GM18909 (cell line): ENCODE measurements at regions not wholly inside any gene's neighbourhood (a gene's known extent, or its start where the extent isn't known, plus 50 kb on each side); places are given as distances from the start of the nearest gene placed in this dataset.
"Not testable (repeated sequence)": the region's sequence is repeated elsewhere in the genome, so short reads cannot be mapped to it uniquely, and the experiment has no call there.

Experiments
- ATAC-seq: cut with Tn5 transposase; IDR thresholded peaks from one replicate; pipeline ENCODE4 v1.9.1; 2021; ENCODE audit warnings: mild to moderate bottlenecking; ENCODE audit not compliant: unreplicated experiment, poor library complexity

DNA sequence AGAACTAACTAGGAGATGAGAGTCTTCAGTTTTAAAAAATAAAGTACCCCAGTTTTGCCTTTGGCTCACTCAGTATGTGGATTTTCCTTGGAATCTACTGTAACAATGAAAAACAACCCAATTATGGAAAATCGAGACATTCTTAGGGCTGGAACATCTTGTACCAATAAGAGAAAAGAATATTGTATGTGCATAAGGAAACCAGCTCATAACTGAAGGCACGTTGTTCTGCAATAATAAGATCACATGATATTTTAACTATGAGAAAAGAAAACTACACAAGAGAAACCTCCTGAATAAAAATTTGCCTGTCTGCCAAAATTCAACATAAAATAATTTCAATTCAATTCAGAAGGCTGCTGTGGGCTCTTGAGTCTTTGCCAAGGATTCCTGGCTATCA lies 261.8 kb upstream of the EDNRA start:
- ATAC-seq, result no peak

DNA sequence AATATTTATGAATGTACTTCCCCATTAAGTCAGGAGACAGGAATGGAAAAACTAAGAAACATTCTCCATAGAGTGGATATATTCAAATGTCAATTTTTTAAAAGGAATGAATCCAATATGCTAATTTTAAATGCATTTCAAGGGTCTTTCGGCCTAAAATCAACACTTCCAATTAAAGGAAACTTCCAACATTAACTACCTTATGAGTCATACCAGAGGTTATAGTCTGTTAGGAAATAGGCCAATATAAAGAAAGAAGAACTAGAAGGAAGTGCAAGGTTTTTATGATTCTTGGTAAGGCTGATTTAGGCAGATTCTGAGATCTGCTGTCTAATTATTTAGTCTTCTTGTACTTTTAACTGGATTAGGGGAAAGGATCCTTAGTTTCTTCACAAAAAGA lies 260.1 kb upstream of the EDNRA start:
- no peak for ATAC-seq

DNA sequence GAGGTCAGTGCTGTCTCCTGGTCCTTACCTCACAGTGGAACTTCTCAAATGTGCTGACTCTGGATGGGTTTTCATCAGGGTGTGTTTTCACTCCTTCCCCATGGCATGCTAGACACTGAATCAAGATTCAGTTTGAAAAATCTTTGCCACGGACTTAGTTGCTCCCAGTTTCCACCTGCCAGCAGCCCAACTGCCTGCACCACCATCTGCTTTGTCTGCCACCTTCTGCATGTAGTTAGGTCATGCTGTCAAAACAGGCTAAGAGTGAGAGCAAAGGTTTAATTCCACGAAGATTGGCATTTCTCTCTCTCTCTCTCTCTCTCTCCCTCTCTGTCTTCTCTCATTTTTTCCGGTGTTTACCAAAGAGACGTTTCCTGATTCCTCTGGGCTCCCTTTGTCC lies 258.0 kb upstream of the EDNRA start:
- ATAC-seq, result no peak

DNA sequence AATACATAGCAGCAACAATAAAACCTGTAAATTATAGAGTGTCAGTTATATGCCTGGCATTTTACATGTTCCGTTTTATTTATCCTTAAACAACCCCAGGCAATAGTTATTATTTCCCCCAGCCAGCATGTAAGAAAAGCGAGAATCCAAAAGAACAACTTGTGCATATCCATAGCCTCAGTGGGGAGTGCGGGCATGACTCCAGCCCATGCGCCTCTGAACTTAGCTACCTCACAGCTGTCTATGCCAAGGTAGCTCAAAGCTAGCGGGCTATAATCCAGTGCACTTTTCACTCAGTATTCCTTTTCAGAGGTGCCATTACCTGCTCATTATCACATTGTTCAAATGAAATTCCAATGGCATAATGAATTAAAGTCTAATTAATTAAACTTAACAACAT lies 257.3 kb upstream of the EDNRA start:
- no peak for ATAC-seq

DNA sequence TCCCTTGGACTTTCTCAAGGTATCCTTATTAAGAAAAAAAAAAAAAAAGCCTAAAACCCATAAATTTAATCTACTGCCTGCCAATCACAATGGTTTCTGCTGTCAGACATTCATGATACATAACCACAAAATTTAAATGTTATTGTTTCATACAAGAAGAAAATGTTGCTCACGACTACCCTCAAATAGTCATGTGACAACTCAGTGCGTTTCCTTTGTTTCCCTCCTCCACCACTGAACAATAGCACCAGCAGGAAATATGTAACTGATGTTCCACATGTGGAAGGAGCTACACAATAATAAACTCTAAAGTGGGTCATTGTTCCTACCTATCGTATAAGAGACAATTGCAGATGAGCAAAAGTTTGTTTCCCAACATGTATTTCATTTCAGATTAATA lies 244.1 kb upstream of the EDNRA start:
- no peak for ATAC-seq

DNA sequence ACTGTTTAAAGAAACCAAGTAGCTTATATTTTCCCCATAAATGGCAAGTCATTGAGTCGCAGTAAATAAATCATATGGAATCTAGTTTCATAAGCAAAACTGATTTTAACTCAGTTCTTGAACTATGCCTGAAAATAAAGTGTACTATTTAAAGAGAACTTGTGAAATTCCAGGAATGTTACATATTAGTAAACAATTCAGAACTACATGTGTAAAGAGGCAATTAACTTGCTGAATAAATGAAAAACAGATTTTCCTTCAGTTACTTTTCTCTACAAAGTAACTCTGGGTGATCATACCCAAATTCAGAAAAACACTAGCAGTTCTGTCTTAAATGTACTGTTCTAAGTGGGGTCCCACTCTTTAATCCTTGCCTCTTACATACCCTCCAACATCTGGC lies 236.1 kb upstream of the EDNRA start:
- ATAC-seq, result no peak

DNA sequence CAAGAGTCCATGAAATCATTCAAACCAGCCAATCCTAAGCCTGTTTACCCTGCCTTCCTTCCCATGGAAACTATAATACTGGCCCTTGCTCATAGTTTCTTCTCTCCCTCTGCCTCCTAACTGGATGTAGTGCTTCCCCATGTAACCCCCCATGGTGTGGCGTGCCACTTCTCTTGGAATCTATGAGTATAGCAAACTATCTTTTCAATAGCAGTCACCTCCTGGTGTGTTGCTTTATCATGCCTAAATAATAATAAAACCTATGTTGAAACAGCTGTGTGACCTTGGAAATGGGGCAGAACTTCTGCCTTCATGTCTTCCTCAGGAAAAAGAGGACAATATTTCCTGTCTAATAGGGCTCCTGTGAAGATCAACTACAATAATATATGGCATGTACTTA lies 234.8 kb upstream of the EDNRA start:
- no peak for ATAC-seq

DNA sequence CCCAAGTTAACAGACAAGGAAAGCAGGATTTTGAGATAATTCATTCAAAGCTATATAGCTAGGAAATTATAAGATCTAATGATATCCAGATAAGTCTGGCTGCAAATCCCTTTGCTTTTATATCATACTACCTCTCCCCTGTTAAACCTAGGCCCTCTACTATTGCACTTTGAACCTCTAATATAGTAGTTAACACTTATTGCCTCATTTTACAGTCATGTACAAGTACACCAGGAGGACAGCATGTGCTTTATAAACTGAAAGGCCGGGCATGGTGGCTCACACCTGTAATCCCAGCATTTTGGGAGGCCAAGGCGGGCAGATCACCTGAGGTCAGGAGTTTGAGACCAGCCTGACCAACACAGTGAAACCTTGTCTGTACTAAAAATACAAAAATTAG lies 234.4 kb upstream of the EDNRA start:
- ATAC-seq, result not testable (repeated sequence)

DNA sequence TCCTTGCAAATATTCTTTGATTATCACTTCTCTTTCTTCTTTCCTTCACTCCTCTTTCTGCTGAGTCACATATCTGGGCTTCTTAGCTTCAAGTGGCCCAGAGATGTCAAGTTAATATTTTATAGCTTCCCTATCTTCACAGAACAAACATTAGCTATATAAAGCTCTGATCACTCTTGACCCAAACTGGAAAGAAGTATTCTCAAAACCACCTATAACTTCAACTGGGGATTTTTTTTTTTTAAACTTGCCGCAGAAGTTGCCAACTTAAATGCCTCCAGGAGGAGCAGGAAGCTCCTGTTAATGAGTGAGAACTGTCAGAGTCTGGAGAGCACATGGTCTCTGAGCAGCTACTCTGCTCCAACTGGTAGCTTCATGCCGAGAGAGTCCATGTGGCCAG lies 233.3 kb upstream of the EDNRA start:
- no peak for ATAC-seq

DNA sequence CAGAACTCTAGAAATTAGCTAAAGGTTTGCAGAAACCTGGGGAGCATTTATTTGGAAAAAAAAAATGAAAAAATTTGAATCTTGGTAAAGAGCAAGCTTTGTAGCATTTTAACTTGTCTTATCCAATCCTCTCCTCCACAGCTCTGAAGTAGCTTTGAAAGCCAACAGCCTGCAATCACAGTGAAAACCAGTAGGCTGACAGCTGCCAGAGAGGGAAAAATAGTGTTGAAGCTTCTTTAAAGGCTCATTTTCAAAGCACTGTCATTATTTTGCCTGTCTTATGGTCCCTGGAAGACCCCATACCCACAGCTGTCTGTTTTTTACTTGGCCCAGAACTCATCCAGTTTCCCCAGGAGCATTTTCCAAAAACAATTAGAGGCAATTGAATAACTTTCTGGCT lies 230.8 kb upstream of the EDNRA start:
- no peak for ATAC-seq

DNA sequence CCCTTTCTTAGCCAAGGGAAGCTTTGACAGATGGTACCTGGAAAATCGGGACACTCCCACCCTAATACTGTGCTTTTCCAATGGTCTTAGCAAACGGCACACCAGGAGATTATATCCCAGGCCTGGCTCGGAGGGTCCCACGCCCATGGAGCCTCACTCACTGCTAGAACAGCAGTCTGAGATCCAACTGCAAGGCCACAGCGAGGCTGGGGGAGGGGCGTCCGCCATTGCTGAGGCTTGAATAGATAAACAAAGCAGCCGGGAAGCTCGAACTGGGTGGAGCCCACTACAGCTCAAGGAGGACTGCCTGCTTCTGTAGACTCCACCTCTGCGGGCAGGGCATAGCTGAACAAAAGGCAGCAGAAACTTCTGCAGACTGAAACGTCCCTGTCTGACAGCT lies 225.6 kb upstream of the EDNRA start:
- ATAC-seq, result not testable (repeated sequence)

DNA sequence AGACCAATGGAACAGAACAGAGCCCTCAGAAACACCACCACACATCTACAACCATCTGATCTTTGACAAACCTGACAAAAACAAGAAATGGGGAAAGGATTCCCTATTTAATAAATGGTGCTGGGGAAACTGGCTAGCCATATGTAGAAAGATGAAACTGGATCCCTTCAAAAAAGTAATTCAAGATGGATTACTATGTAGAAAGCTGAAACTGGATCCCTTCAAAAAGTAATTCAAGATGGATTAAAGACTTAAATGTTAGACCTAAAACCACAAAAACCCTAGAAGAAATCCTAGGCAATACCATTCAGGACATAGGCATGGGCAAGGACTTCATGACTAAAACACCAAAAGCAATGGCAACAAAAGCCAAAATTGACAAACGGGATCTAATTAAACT lies 221.6 kb upstream of the EDNRA start:
- not testable (repeated sequence) for ATAC-seq

DNA sequence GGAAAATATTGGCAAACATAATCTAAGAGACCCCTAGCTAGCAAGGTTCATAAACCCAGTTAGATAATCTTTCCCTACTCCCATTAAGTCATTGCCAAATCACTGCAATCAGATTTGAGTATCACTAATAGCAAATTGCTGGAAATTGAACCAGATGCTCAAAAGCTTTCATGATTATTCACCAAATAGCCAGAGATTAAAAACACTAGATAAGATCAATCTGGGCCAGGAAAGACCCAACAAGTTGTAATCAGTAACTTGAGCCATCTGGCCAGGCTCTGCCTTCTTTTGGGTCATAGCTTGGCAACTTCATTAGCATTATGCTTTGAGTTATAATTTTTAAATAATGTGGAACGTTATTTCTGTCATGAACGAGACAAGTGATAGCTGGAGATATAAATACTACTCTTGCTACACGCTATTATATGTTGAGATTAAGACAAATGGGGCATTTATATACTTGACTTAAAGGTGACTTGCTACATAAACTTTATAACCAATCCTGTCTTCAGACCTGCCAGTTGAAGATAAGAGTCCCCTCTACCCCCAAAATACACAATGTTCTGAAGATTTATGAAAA lies 196.6 kb upstream of the EDNRA start:
- no peak for ATAC-seq

DNA sequence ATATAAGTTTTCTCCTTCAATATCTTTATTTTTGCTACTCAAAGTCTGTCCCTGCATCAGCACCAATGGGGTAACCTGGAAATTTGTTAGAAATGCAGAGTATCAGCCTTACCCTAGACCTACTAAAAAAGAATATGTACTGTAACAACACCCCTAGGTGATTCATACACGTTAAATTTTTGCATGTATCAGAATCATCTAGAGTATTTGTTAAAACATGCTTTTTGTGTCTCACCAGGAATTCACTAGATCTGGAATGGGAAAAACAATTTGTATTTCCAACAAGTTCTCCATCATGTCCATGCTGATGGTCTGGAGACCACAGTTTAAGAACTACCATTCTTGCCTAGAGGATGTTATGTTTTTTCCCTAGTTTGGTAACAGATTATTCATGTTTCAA lies 196.0 kb upstream of the EDNRA start:
- no peak for ATAC-seq

DNA sequence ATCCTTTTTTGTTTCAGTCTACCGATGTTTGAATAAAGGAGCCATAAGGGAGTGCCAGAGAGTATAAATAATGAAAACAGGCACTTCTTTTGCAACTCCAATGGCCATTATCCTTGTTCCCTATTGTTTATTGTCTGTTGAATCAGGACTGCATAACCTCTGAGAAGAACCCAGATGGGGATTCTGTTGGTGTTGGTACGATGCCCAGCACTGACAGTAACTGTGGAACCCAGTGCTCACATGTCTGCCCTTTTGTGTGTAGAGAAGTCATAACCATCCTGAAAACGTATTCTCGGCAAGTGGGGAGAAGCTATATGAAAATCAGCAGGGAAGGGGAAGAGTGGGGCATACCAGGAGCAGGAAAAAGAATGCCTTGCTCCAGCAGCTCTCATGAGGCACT lies 195.1 kb upstream of the EDNRA start:
- no peak for ATAC-seq

DNA sequence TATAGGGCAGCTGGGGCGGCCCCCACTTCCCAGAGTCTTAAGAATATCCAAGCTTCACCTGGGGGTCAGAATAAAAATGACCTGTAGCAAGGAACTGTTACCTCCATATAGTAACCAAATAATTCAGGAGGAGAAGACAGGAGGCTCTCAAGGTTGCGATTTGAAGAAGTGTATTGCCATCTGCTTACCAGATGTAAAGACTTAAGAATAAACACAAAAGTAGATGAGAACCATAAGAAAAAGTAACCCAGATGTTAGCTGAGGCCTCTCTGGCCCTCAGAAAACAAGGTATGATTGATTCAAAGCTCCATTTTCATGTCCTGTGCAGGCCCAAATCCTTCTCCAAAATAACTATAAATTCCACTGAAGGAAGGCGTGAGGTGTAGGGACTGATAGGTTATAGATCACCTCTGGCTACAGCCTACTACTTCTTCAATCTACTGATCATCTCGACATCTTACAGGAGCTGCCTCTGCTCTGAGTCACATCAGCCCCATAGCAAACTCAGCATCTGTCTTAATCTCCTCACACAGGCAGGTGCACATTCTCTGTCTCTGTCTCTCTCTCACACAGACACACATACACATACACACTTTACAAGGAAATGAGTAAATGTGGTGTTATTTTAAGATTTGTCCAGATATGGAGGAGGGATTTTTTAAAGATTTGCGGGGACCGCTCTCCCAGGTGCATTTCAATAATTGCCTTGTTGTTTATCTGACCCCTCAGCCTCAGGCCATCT lies 193.9 kb upstream of the EDNRA start:
- no peak for ATAC-seq

DNA sequence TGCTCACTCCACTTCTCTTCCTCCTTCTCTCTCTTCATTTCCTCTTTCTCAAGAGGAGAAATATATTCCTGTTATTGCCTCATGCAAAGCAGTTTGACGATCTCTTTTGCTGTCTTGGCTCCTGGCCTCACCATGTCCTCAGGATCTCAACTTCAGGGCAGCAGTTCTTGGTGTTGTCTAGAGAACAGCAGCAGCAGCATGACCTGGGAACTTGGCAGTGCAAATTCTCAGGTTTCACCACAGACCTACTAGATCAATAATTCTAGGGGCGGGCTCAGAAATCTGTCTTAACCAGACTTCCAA lies 193.4 kb upstream of the EDNRA start:
- no peak for ATAC-seq

DNA sequence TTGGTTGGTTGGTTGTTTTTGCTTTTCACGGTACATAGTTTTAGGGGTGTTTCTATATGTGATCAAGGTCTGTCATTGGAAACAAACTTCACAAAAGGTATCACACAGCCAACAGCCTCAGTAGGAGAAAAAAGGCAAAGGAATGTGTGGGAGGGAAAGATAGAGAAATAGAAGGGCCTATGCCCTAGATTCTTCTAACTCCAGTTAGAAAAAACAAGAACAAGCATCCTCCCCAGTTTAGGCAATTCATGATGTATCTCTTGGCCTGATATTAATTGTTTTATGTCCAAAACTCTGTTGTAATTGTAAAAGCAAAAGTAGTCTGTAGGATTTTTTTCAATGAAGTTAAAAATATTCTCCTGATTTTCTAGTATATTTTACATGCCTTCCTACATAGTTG lies 192.4 kb upstream of the EDNRA start:
- no peak for ATAC-seq

DNA sequence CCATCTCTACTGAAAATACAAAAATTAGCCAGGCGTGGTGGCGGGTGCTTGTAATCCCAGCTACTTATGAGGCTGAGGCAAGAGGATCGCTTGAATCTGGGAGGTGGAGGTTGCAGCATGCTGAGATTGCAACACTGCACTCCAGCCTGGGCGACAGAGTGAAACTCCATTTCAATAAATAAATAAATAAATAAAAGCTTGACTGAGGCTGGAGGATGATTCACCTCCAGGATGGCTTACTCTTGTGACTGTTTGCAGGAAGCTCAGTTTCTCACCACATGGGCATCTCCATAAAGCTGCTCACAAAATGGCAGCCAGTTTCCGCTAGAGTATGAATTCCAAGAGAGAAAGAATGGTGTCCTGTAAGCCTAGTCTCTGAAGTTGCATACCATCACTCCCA lies 191.7 kb upstream of the EDNRA start:
- ATAC-seq, result no peak

DNA sequence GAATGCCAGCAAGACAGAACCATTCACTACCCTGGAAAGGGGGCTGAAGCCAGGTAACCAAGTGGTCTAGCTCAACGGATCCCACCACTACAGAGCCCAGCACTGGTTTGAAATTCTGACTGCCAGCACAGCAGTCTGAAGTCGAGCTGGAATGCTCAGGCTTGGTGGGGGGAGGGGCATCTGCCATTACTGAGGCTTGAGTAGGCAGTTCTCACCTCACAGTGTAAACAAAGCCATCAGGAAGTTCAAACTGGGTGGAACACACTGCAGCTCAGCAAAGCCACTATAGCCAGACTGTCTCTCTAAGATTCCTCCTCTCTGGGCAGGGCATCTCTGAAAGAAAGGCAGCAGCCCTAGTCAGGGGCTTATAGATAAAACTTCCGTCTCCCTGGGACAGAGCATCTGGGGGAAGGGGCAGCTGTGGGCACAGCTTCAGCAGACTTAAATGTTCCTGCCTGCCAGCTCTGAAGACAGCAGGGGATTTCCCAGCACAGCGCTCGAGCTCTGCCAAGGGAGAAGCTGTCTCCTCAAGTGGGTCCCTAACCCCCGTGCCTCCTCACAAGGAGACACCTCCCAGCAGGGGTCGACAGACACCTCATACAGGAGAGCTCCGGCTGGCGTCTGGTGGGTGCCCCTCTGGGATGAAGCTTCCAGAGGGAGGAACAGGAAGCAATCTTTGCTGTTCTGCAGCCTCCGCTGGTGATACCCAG lies 188.1 kb upstream of the EDNRA start:
- ATAC-seq, result not testable (repeated sequence)

DNA sequence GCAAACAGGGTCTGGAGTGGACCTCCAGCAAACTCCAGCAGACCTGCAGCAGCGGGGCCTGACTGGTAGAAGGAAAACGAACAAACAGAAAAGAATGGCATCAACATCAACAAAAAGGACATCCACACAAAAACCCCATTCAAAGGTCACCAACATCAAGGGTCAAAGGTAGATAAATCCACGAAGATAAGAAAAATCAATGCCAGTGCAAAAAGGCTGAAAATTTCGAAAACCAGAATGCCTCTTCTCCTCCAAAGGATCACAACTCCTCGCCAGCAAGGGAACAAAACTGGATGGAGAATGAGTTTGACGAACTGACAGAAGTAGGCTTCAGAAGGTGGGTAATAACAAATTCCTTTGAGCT lies 187.6 kb upstream of the EDNRA start:
- ATAC-seq, result not testable (repeated sequence)

DNA sequence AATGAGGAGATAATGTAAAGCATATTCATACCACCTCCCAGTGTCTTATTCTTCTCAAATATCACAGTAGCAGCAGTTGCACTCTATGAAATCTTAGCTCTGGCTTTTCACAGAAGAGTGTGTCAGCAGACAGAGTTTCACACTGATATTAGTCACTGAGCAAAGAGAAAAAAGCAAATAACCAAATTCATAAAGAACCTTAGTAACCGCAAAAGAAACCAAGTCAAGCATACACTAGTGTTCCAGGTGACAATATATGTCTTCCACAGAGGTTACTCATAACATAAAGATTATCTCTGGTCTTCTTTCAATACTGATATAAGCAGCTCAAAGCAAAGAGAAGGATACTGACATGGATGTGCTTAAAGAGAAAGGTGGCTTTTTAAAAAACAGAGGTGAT lies 181.7 kb upstream of the EDNRA start:
- no peak for ATAC-seq
